Stromal cell of bone marrow (primary cell): ENCODE measurements at regions not wholly inside any gene's neighbourhood (a gene's known extent, or its start where the extent isn't known, plus 50 kb on each side); places are given as distances from the start of the nearest gene placed in this dataset.

ENCODE experiments used
- DNase-seq: peaks from one replicate; pipeline ENCODE4 v3.0.0-alpha.2; 2012; ENCODE audit warnings: low read depth

DNA sequence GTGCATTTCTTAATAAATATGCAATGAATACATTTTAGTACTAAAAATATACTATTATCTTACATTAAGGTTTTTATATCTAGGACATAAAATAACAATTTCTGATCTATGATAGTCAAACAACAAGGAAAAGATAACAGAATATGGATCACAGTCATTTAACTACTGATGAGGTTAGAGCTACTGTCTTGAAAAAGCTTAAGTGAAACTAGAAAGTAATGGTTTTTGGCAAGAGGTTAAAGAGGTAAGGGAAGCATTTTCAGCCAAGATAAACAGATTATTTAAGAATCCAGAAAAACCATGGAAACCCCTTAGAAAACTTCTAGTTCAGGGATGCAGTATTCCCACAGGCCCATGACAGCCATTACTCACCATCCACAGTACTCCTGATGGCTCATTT, 787.4 kb downstream of the DACH1 start:
- DNase-seq, result no peak

DNA sequence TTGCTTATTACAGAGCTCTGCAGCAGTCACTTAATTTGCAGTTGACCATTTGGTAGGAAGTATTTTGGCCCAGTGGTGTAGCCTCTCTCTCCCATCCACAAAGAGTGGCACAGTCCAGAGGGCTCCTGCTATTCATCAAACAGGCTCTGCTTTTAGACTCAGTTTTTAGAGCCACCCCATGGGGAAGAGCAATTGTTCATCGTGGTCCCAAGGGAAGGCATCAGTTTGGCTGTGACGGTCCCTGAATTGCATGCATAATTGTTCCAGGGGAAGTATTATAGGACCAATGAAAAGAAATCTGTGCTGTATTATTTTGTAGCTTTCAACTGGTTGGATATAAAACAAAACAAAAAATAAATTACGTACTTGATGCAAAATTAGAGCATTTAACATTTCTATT, 799.0 kb downstream of the DACH1 start:
- DNase-seq, result no peak

DNA sequence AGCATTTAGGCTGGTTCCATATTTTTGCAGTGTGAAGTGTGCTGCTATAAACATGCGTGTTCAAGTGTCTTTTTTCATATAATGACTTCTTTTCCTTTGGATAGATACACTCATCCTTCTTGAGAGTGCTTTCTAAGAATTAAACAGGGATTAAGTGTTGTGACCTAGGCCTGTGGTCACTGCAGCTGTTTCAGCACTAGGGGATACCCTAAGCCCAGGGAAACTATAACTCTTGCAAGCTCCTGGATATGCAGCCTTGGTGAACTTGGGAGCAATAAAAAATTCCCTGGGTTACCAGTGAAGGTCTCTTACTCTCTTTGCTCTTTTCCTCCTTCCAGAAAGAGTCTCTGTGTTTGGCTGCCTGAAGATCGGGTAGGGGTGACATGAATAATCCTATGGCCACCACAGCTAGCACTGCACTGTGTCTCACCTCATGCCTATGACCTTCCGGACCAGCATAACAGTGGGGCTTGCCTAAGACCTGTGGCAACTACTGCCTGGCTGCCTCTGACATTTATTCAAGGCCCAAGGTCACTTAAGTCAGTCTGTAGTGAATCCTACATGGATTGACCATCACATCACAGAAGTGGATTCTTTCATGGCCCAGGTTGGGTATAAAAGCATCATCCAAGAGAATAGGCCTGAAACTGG, 799.7 kb downstream of the DACH1 start:
- DNase-seq, result no peak

DNA sequence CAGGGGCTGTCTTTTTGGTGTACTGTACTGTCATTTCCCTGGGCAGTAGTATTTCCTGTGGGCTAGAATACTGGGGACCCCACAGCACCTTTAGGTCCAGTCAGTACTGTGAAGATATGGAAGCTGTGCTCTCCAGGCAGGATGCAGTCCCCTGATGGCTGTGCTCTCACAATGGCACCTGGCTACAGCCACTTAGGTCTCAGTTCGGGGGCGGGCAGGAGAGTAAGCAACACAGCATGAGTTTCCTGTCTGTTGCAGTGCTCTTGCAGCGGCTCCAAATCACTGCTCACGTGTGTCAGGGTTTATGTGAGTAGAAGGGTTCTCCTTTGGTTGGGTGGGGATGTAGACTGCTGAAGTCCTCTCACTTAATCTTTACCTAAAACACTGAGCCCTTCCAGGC, 810.4 kb downstream of the DACH1 start:
- no peak for DNase-seq

DNA sequence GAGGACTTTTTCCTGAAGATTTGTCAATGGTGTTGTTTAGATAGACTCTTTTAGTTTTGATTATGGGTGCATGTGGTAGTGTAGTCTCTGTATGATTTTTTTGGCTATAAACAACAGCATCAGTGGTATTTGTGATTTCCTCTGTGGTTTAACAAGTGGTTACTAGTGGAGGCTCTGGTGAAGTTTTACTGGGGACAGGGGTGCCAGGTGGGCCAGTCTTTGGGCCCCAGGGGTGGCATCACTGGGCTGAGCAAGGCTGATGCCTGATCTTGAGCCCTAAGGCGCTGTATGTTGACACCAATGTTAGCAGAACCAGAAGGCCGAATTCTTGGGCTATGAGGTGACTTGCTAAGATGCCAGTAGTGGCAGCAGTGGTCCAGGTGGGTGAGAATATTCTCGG, 811.4 kb downstream of the DACH1 start:
- DNase-seq, result no peak

DNA sequence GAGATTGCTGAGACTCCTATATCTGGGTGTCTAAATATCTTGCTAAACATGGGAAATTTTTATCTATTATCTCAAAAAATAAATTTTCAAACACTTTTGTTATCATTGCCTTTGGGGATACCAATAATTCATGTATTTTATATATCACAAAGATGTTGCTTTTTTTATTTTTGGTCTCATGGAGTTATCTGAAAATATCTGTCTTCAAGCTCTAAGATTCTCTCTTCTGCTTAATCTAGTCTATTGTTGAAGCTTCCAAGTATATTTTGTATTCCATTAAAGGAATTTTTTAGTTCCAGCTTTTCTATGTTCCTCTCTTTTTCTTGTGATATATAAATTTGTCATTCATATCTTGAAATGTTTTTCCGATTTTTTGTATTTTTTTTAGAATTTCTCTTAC, 812.0 kb downstream of the DACH1 start:
- no peak for DNase-seq

DNA sequence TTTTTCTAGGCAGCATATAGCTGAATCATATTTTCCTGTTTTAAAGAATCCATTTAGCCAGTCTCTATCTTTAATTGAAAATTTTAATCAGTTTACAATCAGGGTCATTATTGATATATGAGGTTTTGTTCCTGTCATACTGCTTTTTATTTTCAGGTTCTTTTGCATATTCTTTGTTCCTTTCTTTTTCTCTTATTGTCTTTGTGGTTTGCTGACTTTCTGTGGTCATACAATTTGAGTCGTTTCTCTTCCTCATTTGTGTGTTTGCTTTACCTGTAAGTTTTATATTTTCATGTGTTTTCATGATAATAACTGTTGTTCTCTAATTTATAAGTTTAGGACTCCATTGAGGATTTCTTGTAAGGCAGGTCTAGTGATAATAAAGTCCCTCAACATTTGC, 812.6 kb downstream of the DACH1 start:
- no peak for DNase-seq

DNA sequence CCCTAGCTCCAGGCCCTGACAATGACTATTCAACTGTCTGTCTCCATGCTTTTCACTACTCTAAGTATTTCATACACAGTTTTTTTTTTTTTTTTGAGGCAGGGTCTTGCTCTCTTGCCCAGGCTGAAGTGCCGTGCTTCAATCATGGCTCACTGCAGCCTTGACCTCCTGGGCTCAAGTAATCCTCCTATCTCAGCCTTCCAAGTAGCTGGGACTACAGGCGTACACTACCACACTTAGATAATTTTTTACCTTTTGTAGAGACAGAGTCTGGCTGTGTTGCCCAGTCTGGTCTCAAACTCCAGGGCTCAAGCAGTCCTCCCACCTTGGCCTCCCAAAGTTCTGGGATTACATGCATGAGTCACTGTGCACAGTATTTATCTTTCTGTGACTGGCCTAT, 815.4 kb downstream of the DACH1 start:
- no peak for DNase-seq

DNA sequence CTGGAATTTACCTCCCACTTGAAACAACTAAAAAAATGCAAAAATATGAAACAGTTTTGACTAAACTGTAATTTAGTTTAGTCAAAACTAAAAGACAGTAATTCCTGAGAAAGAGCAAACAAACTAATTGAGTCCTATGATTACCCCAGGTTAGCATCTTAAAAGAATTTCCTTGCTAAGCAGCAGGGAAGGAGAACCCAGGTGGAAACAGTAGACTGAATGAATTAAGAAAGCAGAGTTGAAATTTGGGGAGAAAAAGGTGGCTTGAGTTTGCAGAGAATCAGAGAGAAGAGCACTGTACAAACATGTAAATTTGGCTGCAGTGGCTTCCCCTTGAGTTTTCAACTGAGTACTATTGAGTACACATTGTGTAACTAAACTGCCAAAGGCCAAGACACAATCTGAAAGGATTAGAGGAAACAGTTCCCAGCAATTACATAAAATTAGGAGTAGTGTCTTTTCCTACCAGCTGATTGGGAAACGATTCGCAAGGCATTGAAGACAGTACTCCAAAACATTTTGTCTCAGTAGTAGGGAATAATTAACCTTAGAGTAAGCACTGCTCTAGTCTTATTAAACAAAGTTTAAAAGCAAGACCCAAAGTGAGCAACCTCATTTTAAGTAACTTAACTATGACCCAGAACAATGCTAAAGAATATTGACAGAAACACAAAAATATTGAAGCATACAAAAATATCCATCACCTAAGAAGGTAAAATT, 820.5 kb downstream of the DACH1 start:
- no peak for DNase-seq

DNA sequence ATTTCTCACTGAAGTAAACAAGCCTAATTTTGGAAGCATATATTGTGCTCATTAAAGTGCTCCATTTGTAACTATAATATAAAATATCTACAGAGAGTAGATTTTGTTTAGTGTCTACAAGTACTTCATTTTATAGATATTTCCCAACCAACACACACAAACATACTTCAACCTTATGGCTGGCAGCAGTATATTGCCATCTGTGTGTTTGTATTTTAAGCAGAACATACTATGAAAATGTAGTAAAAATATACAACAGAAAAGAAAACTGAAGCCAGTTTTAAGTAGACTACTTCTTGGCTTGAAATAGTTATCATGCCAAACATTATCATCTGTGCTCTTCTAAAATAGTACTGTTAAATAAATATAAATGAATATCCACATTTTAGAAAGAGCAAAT, 821.9 kb downstream of the DACH1 start:
- no peak for DNase-seq

DNA sequence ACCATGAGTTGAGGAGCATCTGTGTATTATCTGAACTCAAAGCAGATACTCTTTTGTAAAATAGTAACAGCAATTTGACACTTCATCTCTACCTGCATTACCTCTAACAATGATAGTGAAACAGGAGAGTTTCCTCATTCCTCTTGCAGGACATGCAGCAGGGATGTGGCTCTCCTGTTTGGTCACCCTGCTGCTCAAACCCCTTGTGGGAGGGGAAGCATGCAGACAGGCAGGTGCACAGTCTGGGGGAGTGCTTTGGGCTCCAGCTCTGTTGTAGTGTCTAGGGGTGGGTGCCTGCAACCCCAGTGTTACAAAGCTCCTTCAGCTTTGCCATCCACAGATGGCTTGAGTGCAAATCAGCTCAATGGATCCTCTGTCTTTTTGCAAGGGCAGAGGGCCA, 827.6 kb downstream of the DACH1 start:
- no peak for DNase-seq

DNA sequence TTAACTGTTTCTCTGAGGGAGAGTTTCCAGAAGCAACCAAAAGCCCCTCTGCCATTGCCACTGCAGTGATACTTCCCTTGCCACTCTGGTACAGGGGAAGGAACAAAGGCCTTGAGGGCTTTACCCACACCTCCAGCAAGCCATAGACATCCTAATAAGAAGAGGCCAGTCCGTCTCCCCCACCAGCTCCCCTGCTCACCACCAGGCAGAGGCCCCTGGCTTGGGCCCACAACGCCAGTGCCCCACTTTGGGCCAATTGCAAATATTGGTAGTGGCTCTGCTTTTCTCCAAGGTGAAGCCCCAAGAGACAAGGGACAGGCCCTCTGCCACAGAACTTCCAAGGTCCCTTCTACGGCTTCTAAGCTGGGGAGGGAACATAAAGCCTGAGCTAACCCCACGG, 833.0 kb downstream of the DACH1 start:
- DNase-seq, result no peak

DNA sequence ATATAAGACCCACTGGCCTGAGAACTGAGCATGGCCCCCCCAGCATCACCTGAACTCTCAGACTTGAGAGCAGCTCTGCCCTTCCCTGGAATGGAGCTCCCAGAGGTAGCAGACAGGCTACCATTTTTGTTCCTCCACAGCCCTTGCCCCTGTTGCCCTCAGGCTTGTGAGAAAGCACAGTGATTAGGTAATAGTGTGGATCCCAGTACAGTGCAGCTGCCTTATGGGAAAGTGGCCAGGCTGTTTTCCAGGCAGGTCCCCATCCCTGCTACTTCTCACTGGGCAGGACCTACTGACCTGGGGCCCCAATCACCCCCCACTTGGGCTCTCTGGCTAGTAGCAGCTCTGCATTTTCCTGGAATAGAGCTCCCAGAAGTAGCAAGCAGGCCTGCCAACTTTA, 834.0 kb downstream of the DACH1 start:
- no peak for DNase-seq

DNA sequence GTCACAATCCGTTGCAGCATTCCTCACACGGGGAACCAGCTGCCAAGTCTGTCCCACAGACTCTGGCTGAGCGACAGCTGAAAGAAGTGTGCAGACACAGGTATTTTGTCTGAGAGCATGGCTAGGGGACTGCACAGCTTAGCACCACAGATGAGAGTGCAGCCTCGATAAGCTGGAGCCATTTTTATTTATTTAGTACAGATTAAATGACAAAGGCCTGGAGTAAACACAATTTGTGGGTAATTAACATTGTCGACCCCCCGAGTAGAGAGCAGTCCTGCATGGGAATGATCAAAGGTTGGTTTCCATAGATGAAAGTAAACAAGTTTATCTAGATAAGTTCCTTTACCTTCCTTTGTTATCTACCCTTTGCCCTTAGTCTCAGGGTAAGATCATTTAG, 836.2 kb downstream of the DACH1 start:
- no peak for DNase-seq

DNA sequence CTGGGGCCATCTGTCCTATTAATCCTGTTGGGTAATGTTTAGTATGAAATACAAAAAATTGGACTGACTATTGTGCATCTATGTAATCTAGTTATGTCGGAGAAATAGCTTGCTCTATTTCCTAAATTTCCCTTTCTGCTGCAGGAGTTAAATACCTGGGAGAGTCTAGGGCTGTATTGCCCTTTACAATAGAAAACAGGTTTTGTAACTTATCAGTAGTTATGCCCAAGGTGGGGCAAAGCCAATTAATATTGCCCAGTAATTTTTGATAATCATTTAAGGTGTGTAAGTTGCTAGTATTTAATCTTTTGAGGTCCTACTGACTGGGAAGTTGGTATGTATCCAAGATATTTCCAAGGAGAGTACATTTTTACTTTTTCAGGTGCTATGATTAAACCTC, 838.1 kb downstream of the DACH1 start:
- no peak for DNase-seq

DNA sequence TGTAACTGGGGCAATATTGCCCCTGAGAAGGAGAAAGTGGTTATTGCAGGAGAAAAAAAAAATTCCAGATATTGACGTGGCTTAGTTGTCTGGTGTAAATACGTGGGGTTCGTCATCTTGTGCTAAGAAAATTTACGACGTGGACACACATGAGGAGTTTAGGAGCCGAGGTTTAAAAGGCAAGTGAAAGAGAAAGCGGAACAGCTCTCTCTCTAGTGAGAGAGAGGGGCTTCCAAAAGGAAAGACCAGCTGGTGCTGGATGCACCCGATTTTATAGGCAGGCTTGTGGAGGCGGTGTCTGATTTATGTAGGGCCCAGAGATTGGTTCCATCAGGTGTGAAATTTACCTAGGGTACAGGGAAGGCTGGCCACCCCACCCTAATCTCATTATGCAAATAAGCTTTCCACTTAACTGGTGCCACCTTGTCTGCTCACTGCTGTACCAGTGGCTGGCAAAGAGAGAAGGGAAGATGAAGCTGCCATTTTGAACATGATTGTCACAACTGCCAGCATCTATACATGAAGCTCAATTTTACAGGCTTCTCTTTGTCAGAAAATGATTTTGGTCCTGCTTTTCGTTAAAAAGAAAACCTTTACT, 845.1 kb downstream of the DACH1 start:
- no peak for DNase-seq

DNA sequence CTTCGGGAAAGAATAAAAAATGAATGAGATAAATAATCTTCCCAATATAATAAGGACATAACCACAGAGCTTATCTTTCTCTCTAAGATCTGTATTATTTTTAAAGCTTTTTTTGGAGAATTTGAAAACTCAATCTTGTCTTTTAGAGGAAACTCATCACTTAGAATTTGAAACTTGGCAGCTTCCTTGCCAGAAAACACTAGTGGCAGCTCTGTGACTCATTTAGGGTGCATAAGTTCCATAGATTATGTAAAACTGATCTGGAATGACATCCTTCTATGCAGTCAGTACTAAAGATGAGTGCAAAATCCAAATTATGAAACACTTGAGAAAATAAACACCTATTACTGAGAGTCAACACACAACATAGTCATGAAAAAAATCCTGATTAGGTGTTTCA, 848.0 kb downstream of the DACH1 start:
- no peak for DNase-seq

DNA sequence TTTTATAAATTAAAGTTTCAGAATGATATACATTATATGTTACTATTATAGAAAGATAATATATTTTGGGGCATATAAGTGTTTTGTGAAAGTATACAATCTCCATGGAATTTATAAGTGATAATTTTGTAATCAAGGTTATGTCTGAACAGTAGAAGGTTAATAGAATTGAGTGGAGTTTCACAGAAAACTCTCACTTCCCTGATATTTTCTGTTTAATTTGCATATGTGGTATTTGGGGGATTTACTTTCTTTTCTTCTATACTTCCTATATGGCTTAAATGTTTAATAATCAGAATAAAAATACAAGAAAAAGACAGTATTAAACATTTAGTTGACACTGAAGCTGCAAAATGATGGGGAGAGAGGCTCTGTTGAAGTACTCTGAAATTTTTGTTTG, 848.5 kb downstream of the DACH1 start:
- DNase-seq, result no peak

DNA sequence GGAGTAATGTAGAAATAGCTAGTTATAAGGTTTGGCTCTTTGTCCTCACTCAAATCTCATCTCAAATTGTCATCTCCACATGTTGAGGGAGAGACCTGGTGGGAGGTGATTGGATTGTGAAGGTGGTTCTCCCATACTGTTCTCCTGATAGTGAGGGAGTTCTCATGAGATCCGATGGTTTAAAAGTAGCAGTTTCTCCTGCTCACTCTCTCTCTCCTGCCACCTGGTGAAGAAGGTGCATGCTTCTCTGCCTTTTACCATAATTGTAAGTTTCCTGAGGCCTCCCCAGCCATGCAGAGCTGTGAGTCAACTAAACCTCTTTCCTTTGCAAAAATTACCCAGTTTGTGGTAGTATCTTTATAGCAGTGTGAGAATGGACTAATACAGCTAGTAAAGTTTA, 849.4 kb downstream of the DACH1 start:
- no peak for DNase-seq

DNA sequence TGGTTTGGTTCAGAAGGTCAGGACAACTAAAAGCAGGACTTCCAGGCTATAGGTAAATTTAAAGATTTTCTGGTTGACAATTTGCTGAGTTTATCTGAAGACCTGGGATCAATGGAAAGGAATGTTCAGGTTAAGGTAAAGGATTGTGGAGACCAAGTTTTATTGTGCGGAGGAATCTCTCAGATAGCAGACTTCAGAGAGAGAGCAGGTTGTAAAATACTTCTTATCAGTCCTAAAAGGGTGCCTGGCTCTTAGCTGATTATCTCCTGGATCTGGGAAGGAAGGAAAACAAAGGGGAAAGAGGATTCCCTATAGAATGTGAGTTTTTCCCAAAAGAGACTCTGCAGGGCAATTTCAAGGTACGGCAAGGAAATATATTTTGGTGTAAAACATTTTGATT, 851.5 kb downstream of the DACH1 start:
- no peak for DNase-seq

DNA sequence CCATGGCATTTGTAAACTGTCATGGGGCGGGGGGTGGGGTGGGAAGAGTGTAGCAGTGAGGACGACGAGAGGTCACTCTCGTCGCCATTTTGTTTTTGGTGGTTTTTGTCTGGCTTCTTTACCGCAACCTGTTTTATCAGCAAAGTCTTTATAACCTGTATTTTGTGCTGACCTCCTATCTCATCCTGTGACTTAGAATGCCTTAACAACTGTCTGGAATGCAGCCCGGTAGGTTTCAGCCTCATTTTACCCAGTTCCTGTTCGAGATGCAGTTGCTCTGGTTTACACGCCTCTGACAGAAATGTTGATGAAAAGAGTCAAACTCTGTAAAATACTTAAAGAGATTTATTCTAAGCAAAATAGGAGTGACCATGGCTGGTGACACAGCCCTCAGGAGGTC, 852.0 kb downstream of the DACH1 start:
- DNase-seq, result no peak

DNA sequence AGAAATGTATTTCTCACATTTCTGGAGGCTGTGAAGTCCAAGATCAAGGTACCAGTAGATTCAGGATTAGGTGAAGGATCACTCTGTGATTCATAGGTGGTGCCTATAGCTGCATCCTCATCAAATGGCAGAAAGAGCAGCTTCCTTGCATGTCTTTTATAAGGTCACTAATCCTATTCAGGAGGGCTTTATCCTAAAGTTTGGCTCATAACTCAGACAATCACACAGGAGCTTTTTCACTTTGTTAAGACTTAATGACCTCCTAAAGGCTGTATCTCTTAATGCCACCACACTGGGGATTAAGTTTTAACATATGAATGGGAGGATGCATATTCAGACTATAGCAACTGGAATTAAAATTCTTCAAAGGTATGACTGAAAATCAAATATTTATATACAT, 861.1 kb downstream of the DACH1 start:
- no peak for DNase-seq

DNA sequence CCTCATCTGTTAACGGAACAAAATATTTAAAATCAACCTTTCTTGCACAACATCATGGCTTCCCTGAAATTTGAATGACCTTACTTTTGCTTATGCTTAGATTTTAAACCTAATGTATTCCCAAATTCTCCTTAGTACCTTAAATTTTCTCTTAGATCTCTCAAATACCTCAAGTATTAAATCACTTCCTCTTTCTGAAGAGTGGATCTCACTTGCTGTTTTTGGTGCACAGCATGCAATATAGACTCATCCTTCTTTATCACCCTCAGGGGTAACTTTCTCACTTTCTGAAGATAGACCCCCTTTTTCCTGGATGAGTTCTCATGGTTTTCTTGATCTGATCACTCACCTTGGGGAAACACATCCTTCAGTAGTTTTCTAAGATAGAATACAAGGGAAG, 871.7 kb downstream of the DACH1 start:
- no peak for DNase-seq

DNA sequence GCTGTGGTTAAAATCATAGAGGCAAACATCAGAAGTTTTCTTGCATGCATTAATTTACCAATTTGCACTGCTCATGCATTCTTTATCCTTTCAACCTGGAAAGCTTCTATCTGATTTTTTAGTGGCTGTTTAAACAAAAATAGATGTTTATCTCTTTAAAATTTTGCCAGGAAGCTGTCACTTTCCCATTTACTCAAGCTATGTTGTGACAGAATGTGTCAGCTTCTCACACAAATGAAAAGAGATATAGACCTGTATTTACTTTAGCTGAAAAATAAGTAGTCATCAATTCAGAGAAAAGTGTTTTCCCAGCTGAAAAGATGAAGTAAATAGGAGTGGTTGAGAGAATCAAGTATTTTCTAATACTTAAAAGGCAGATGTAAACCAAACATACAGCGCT, 872.8 kb downstream of the DACH1 start:
- no peak for DNase-seq
